ENCODE measurements at regions not wholly inside any gene's neighbourhood (a gene's known extent, or its start where the extent isn't known, plus 50 kb on each side); places are given as distances from the start of the nearest gene placed in this dataset.

- Histone ChIP-seq H2BK5ac (ENCODE audit: insufficient read length, low read length) (no peak overlapping the region), H3K23ac (ENCODE audit: insufficient read length, low read depth, low read length) (no peak overlapping the region), H3K4ac (ENCODE audit: low read depth, low read length) (no peak overlapping the region), H3K27ac (ENCODE audit: insufficient read length, low read depth, low read length) (no peak overlapping the region), H3K4me1 (ENCODE audit: insufficient read depth, low read length) (no peaks in the 10 kb centered on the region; the same call in 1 of the 2 replicates), H3K9me3 (ENCODE audit: control insufficient read depth, low read depth, low read length) (no peaks in the 10 kb centered on the region), H3K4me2 (ENCODE audit: insufficient read depth, insufficient read length, low read length) (no peak overlapping the region), H3K79me2 (ENCODE audit: insufficient read depth, low read length) (no peaks in the 10 kb centered on the region), H3K18ac (ENCODE audit: insufficient read length, low read depth, low read length) (no peak overlapping the region), H3K79me1 (ENCODE audit: insufficient read depth, low read depth, low read length, poor library complexity, severe bottlenecking) (no peaks in the 10 kb centered on the region), H4K20me1 (ENCODE audit: control insufficient read depth, insufficient read depth, insufficient read length) (no peaks in the 10 kb centered on the region), H2BK12ac (ENCODE audit: insufficient read length, low read depth, low read length) (no peak overlapping the region), H3K14ac (ENCODE audit: insufficient read depth, low read length) (no peak overlapping the region), H3K56ac (ENCODE audit: insufficient read length, low read depth, low read length) (no peak overlapping the region), H3T11ph (ENCODE audit: low read length) (no peak overlapping the region), H3K27me3 (ENCODE audit: insufficient read depth, low read length) (no peaks in the 10 kb centered on the region), H3K9ac (ENCODE audit: extremely low read depth, insufficient read length, low read length) (no peak overlapping the region), H2BK15ac (ENCODE audit: low read depth, low read length) (no peak overlapping the region), H4K8ac (replicated peaks; ENCODE audit: insufficient read length, low read depth, low read length) (no peak overlapping the region), H4K5ac (ENCODE audit: insufficient read length, low read depth, low read length) (no peak overlapping the region), H3K23me2 (ENCODE audit: insufficient read length, low read depth, low read length, poor library complexity, severe bottlenecking) (no peaks in the 10 kb centered on the region), H2BK20ac (ENCODE audit: low read depth, low read length, poor library complexity, severe bottlenecking) (no peak overlapping the region), H2AFZ (ENCODE audit: low read length) (no peak overlapping the region), H4K91ac (ENCODE audit: insufficient read length, low read depth, low read length) (no peak overlapping the region), H2BK120ac (ENCODE audit: low read depth, low read length, poor library complexity, severe bottlenecking) (no peak overlapping the region), H2AK5ac (ENCODE audit: insufficient read length, low read length) (no peak overlapping the region)
- TF ChIP-seq CTCF (conservative IDR thresholded peaks at IDR 0.05): no peak
- Mint-ChIP-seq H3K27ac (no peak overlapping the region), H3K36me3 (ENCODE audit: insufficient read depth in 1 of 3, low read depth in 3 of 3) (no peaks in the 10 kb centered on the region), H3K9me3 (no peaks in the 10 kb centered on the region; a peak in 3 of 5 replicates), H3K4me1 (peaks cover 6 to 14% of the 10 kb centered on the region in 2 experiments), H3K4me3 (no peak overlapping the region), H3K27me3 (ENCODE audit: low read depth) (peaks cover 11% of the 10 kb centered on the region; the same call in 1 of the 2 replicates)
- DNase-seq: no peak
- no CpG with 5 or more reads among the region's 6 CpGs for WGBS (ENCODE audit: extremely low coverage, insufficient read length, low lambda C conversion rate)
These were observed 128.9 kb upstream of the PROKR2 start for GRCh38 chr20:5445611-5446010.

All from H9 (cell line).